ENCODE measurements at regions not wholly inside any gene's neighbourhood (a gene's known extent, or its start where the extent isn't known, plus 50 kb on each side); places are given as distances from the start of the nearest gene placed in this dataset.

DNA sequence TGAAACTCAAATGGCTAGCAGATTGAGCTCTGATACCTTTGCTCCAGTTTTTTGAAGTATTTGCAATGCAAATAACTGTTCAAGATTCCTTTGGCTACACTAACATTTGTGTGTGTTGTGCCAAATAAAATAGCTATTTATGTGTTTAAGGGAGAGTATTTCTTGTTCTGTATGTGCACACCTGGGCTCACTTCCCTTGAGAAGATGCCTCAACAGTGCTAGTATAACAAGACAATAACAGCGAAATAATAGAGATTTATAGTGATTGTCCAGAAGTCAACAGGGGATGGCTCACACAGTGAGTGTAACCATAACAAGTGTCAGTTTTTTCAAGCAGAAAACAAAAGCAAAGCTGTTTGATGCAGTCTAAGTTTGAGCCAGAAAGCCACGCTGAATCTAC is 460.5 kb downstream of the CENPC start:
- TF ChIP-seq, protein P1, sequence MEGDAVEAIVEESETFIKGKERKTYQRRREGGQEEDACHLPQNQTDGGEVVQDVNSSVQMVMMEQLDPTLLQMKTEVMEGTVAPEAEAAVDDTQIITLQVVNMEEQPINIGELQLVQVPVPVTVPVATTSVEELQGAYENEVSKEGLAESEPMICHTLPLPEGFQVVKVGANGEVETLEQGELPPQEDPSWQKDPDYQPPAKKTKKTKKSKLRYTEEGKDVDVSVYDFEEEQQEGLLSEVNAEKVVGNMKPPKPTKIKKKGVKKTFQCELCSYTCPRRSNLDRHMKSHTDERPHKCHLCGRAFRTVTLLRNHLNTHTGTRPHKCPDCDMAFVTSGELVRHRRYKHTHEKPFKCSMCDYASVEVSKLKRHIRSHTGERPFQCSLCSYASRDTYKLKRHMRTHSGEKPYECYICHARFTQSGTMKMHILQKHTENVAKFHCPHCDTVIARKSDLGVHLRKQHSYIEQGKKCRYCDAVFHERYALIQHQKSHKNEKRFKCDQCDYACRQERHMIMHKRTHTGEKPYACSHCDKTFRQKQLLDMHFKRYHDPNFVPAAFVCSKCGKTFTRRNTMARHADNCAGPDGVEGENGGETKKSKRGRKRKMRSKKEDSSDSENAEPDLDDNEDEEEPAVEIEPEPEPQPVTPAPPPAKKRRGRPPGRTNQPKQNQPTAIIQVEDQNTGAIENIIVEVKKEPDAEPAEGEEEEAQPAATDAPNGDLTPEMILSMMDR (conservative IDR thresholded peaks at IDR 0.05 in 1 of 2, IDR thresholded peaks at IDR 0.05 in 1 of 2; ENCODE audit: extremely low read depth in 1 of 2, insufficient read depth in 1 of 2, low read depth in 1 of 2, low read length in 2 of 2), result no peak
- no peak for TF ChIP-seq EZH2 (IDR thresholded peaks at IDR 0.05; ENCODE audit: borderline replicate concordance, low read length)
